Progenitor cell of endocrine pancreas (in vitro differentiated cells): ENCODE measurements at regions not wholly inside any gene's neighbourhood (a gene's known extent, or its start where the extent isn't known, plus 50 kb on each side); places are given as distances from the start of the nearest gene placed in this dataset.

Experiments used
- DNase-seq: peaks from one replicate; pipeline ENCODE4 v3.0.0; 2021; ENCODE audit warnings: low spot score; ENCODE audit not compliant: unreplicated experiment
- H3K27ac Mint-ChIP-seq: 2 replicates; pipeline ENCODE4 v1.8.0; 2021; ENCODE audit warnings: mild to moderate bottlenecking, moderate library complexity, mixed read lengths
- H3K27me3 Mint-ChIP-seq: 2 replicates; pipeline ENCODE4 v1.8.0; 2021; ENCODE audit warnings: mixed read lengths
- H3K36me3 Mint-ChIP-seq: 2 replicates; pipeline ENCODE4 v1.8.0; 2022; ENCODE audit warnings: mixed read lengths; ENCODE audit not compliant: insufficient read depth
- H3K4me1 Mint-ChIP-seq: 2 replicates; pipeline ENCODE4 v1.8.0; 2021; ENCODE audit warnings: low read depth, mixed read lengths
- H3K4me3 Mint-ChIP-seq: 2 replicates; pipeline ENCODE4 v1.8.0; 2021; ENCODE audit warnings: low read depth, mild to moderate bottlenecking, moderate library complexity, mixed read lengths
- H3K9me3 Mint-ChIP-seq: 2 replicates; pipeline ENCODE4 v1.8.0; 2021; ENCODE audit warnings: low read depth, mixed read lengths
- CTCF ChIP-seq: fragments of 200-600 bp; sonication (generic); IDR thresholded peaks from one replicate; pipeline ENCODE4 v1.5.0; 2021; ENCODE audit warnings: antibody characterized with exemption, mild to moderate bottlenecking; ENCODE audit not compliant: unreplicated experiment

GRCh38 chr6:3650076-3650958 lies 101.2 kb downstream of the PXDC1 start:
- no peaks in the 10 kb centered on the region for H3K36me3 Mint-ChIP-seq
- H3K4me1 Mint-ChIP-seq, result peaks cover 5% of the 10 kb centered on the region
- no peak for DNase-seq
- H3K9me3 Mint-ChIP-seq, result peaks cover 5% of the 10 kb centered on the region
- no peak for TF ChIP-seq CTCF
- no peak overlapping the region for H3K27ac Mint-ChIP-seq
- no peak overlapping the region for H3K4me3 Mint-ChIP-seq
- H3K27me3 Mint-ChIP-seq, result peaks cover 6% of the 10 kb centered on the region

- Mint-ChIP-seq H3K27ac (no peak overlapping the region), H3K4me3 (no peak overlapping the region), H3K9me3 (no peaks in the 10 kb centered on the region), H3K36me3 (no peaks in the 10 kb centered on the region), H3K4me1 (peaks cover 19% of the 10 kb centered on the region), H3K27me3 (peaks cover 6% of the 10 kb centered on the region)
- no peak for DNase-seq
- no peak for TF ChIP-seq CTCF
Measured at GRCh38 chr6:3648724-3649123, 102.8 kb downstream of the PXDC1 start.

GRCh38 chr6:3646616-3647362 lies 104.7 kb downstream of the PXDC1 start:
- H3K27ac Mint-ChIP-seq, result peak overlapping the region; percentile 35
- H3K27me3 Mint-ChIP-seq, result peaks cover 3% of the 10 kb centered on the region
- H3K9me3 Mint-ChIP-seq, result no peaks in the 10 kb centered on the region
- DNase-seq, result no peak
- TF ChIP-seq CTCF, result no peak
- H3K4me3 Mint-ChIP-seq, result no peak overlapping the region
- no peaks in the 10 kb centered on the region for H3K36me3 Mint-ChIP-seq
- H3K4me1 Mint-ChIP-seq, result peaks cover 21% of the 10 kb centered on the region

GRCh38 chr6:3644739-3645012 lies 106.8 kb downstream of the PXDC1 start:
- Mint-ChIP-seq H3K4me3 (peak overlapping the region; percentile 40), H3K9me3 (no peaks in the 10 kb centered on the region), H3K27ac (no peak overlapping the region), H3K4me1 (peaks cover 20% of the 10 kb centered on the region), H3K27me3 (no peaks in the 10 kb centered on the region), H3K36me3 (no peaks in the 10 kb centered on the region)
- no peak for TF ChIP-seq CTCF
- DNase-seq, result no peak

- no peak for DNase-seq
- no peaks in the 10 kb centered on the region for H3K36me3 Mint-ChIP-seq
Measured at GRCh38 chr6:3643921-3644738, 107.4 kb downstream of the PXDC1 start.

More at GRCh38 chr6:3643921-3644738, 107.4 kb downstream of the PXDC1 start:
- H3K4me3 Mint-ChIP-seq, result peak overlapping the region; percentile 40
- H3K4me1 Mint-ChIP-seq, result peaks cover 20% of the 10 kb centered on the region
- no peak overlapping the region for H3K27ac Mint-ChIP-seq
- no peak for TF ChIP-seq CTCF
- H3K27me3 Mint-ChIP-seq, result no peaks in the 10 kb centered on the region
- H3K9me3 Mint-ChIP-seq, result peaks cover 3% of the 10 kb centered on the region
